SK-N-MC (cell line): ENCODE measurements at regions not wholly inside any gene's neighbourhood (a gene's known extent, or its start where the extent isn't known, plus 50 kb on each side); places are given as distances from the start of the nearest gene placed in this dataset.

Experiments used
- EZH2 ChIP-seq: fragments of 200-600 bp; sonication (generic); IDR thresholded peaks from one replicate; pipeline ENCODE4 v1.6.1; 2017; ENCODE audit warnings: antibody characterized with exemption
- POLR2AphosphoS5 ChIP-seq: IDR thresholded peaks from 2 replicates; pipeline ENCODE4 v1.6.1; 2012; ENCODE audit warnings: mild to moderate bottlenecking, low read depth, low read length, borderline replicate concordance

DNA sequence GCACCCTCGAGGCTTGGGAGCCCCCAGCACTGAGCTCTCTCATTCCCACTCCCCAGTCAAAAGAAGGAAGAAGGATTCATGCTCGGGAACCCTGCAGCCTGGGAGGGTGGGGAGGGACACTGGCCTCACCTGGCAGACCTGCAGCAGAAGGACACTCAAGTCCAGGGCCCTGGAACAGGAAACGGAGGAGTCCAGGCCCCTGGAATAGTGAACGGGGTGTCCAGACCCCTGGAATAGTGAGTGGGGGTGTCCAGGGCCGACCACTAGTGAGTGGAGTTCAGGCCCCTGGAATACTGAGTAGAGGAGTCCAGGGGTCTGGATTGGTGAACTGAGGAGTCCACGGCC is 292.5 kb downstream of the NDUFA10 start:
- TF ChIP-seq POLR2AphosphoS5 (no peak), EZH2 (no peak)
